ENCODE measurements at regions not wholly inside any gene's neighbourhood (a gene's known extent, or its start where the extent isn't known, plus 50 kb on each side); places are given as distances from the start of the nearest gene placed in this dataset.

- TF ChIP-seq ZNF101 (CRISPR knock-in tag; IDR thresholded peaks at IDR 0.05; ENCODE audit: borderline replicate concordance, low read depth), result no peak
These were observed 53.0 kb upstream of the BCL11B start (continued) for GRCh38 chr14:99325016-99325415.

GRCh38 chr14:99324291-99324690 is 52.3 kb upstream of the BCL11B start:
- Histone ChIP-seq H3K27ac (ENCODE audit: extremely low read length, insufficient read depth, low read length) (no peak overlapping the region), H3K9ac (ENCODE audit: insufficient read depth, low read depth, low read length) (no peak overlapping the region), H3K9me3 (ENCODE audit: low read length) (no peaks in the 10 kb centered on the region), H3K4me3 (replicated peaks in 1 of 3; ENCODE audit: insufficient read depth in 1 of 3, low read depth in 2 of 3, low read length in 3 of 3) (no peak overlapping the region), H3K27me3 (ENCODE audit: control insufficient read depth in 1 of 2, insufficient read depth in 2 of 2, low read length in 2 of 2) (no peaks in the 10 kb centered on the region), H2AFZ (ENCODE audit: low read length) (no peak overlapping the region), H3K79me2 (ENCODE audit: insufficient read depth, low read length) (no peaks in the 10 kb centered on the region), H3K4me1 (ENCODE audit: insufficient read depth, low read length) (peaks cover 52% of the 10 kb centered on the region), H4K20me1 (ENCODE audit: insufficient read depth, low read length) (no peaks in the 10 kb centered on the region), H3K4me2 (ENCODE audit: low read depth, low read length) (no peak overlapping the region), H3K36me3 (replicated peaks in 1 of 2; ENCODE audit: control insufficient read depth in 1 of 2, insufficient read depth in 2 of 2, low read length in 2 of 2) (no peaks in the 10 kb centered on the region)
- TF ChIP-seq CC2D1A (CRISPR knock-in tag; IDR thresholded peaks at IDR 0.05) (no peak), REL (CRISPR knock-in tag; conservative IDR thresholded peaks at IDR 0.05) (no peak), GLMP (CRISPR knock-in tag; IDR thresholded peaks at IDR 0.05; ENCODE audit: borderline replicate concordance) (no peak), PCBP2 (optimal IDR thresholded peaks at IDR 0.05; ENCODE audit: low read depth, low read length, poor library complexity, severe bottlenecking) (no peak), ZEB1 (IDR thresholded peaks at IDR 0.05; ENCODE audit: insufficient replicate concordance, low read depth) (no peak), ZNF761 (CRISPR knock-in tag; conservative IDR thresholded peaks at IDR 0.05) (no peak), ZNF710 (CRISPR knock-in tag; IDR thresholded peaks at IDR 0.05; ENCODE audit: borderline replicate concordance) (no peak), ZBTB4 (CRISPR knock-in tag; IDR thresholded peaks at IDR 0.05; ENCODE audit: borderline replicate concordance) (no peak), SMAD1 (CRISPR knock-in tag; IDR thresholded peaks at IDR 0.05; ENCODE audit: borderline replicate concordance, low read depth) (no peak), TOPORS (CRISPR knock-in tag; IDR thresholded peaks at IDR 0.05) (no peak), GPN1 (CRISPR knock-in tag; IDR thresholded peaks at IDR 0.05; ENCODE audit: borderline replicate concordance) (no peak), ZNF644 (CRISPR knock-in tag; IDR thresholded peaks at IDR 0.05; ENCODE audit: low read depth) (no peak), ZNF879 (CRISPR knock-in tag; IDR thresholded peaks at IDR 0.05) (no peak), ZNF788 (CRISPR knock-in tag; IDR thresholded peaks at IDR 0.05; ENCODE audit: borderline replicate concordance) (no peak), NR2F1 (CRISPR knock-in tag; IDR thresholded peaks at IDR 0.05) (no peak), HMGA1 (CRISPR knock-in tag; conservative IDR thresholded peaks at IDR 0.05) (no peak)
- 76% methylated on average over 8 of the region's 8 CpGs for WGBS (ENCODE audit: low lambda C conversion rate)
- no peak for FAIRE-seq
- intact Hi-C loops (cut with micrococcal nuclease; ENCODE audit: unreplicated experiment) (loop anchor here (5.0 kb wide), 1 partner anchor 58 kb away; no protein-coding TSS in a partner anchor), in situ Hi-C loops (cut with HindIII; ENCODE audit: extremely low pct_ligation_motif_present, low pct_unique_long_range_greater_than_20kb) (no loop called here)
- DNase-seq (ENCODE audit: low spot score), result no peak
- no peak for ATAC-seq
- ChIA-PET CTCF (ENCODE audit: low intra/inter-chr PET ratio, low total read pairs) (no interaction called here), POLR2A (no interaction called here)
- BruUV-seq (replicated peaks), result no TSS peak

Data from HepG2 (cell line).